Erythroblast (primary cell): ENCODE measurements at regions not wholly inside any gene's neighbourhood (a gene's known extent, or its start where the extent isn't known, plus 50 kb on each side); places are given as distances from the start of the nearest gene placed in this dataset.

Experiments
- GATA1 ChIP-seq: IDR thresholded peaks from 2 replicates; pipeline ENCODE4 v1.6.1; 2011; ENCODE audit warnings: low read depth, mild to moderate bottlenecking, control low read depth, low read length, moderate library complexity
- POLR2A ChIP-seq: IDR thresholded peaks from 2 replicates; pipeline ENCODE4 v1.6.1; 2011; ENCODE audit warnings: mild to moderate bottlenecking, low read length

DNA sequence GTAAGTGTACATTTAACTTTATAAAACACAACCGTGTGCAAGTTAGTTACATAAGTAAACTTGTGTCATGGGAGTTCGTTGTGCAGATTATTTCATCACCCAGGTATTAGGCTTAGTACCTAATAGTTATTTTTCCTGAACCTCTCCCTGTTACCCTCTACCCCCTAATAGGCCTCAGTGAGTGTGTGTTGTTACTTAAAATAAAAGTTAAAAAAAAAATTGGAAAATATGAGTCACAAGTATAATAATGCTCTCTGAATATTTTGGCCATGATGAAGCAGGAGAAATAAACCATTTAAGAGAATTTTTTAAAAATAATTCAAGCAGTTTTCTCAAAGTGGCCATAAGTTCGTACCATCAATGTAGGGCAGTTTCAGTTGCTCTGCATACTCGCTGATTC lies 105.1 kb upstream of the GRID2 start:
- no peak for TF ChIP-seq POLR2A
- no peak for TF ChIP-seq GATA1
